Upper lobe of right lung (tissue), 1 donor: ENCODE measurements at regions not wholly inside any gene's neighbourhood (a gene's known extent, or its start where the extent isn't known, plus 50 kb on each side); places are given as distances from the start of the nearest gene placed in this dataset.
A peak's percentile ranks its signal among the peaks of the same experiment; 100 is the strongest.

Experiments
- ATAC-seq: fragments of 200-7000 bp; cut with Tn5 transposase; one replicate; pipeline ENCODE4 v1.9.1; 2020; ENCODE audit warnings: mild to moderate bottlenecking, moderate library complexity
- DNase-seq: peaks from one replicate; pipeline ENCODE4 v3.0.0-alpha.2; 2020
- H3K27ac ChIP-seq: fragments of 200-600 bp; one replicate; pipeline ENCODE4 v1.8.0; 2022
- H3K27me3 ChIP-seq: fragments of 200-600 bp; one replicate; pipeline ENCODE4 v1.8.0; 2022; ENCODE audit warnings: mild to moderate bottlenecking
- H3K36me3 ChIP-seq: fragments of 200-600 bp; one replicate; pipeline ENCODE4 v1.8.0; 2022
- H3K4me1 ChIP-seq: fragments of 200-600 bp; one replicate; pipeline ENCODE4 v1.8.0; 2022
- H3K4me3 ChIP-seq: fragments of 200-600 bp; one replicate; pipeline ENCODE4 v1.8.0; 2022; ENCODE audit warnings: mild to moderate bottlenecking
- H3K9me3 ChIP-seq: fragments of 200-600 bp; one replicate; pipeline ENCODE4 v1.8.0; 2022
- intact Hi-C: fragments of 100-400 bp; cut with DNase I; formaldehyde crosslinking; loops from one replicate; pipeline ENCODE4 v1.11.0; 2022
- TF ChIP-seq, protein P1 (sequence below): fragments of 200-600 bp; IDR thresholded peaks from one replicate; pipeline ENCODE4 v1.8.0; 2022; ENCODE audit warnings: antibody characterized with exemption
- donor health status: DM: no; HTN: yes; CAD: no; lungs with severe emphysema.

DNA sequence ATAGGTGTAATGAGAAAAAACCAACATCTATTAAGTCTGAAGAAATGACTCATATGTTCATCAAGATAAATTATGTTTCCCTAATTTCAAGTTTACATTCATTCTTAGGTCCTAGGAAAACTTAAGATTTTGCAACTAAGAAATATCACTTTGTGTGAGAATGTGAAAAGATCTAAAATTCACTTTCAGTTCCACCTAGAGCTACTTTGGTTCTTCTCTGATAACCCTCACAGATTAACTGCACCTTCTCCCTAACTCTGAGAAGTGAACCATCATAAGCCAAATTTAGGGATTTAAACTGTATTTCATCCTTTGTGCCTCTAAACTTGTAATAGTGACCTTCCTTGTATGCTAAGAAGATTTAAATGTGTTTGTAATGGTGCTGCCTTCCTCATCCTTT is 213.0 kb downstream of the FRK start:
- no peak for ATAC-seq
- Histone ChIP-seq H3K9me3 (no peaks in the 10 kb centered on the region), H3K4me3 (no peak overlapping the region), H3K27ac (no peak overlapping the region), H3K27me3 (no peaks in the 10 kb centered on the region), H3K36me3 (no peaks in the 10 kb centered on the region), H3K4me1 (no peaks in the 10 kb centered on the region)
- TF ChIP-seq, protein P1, sequence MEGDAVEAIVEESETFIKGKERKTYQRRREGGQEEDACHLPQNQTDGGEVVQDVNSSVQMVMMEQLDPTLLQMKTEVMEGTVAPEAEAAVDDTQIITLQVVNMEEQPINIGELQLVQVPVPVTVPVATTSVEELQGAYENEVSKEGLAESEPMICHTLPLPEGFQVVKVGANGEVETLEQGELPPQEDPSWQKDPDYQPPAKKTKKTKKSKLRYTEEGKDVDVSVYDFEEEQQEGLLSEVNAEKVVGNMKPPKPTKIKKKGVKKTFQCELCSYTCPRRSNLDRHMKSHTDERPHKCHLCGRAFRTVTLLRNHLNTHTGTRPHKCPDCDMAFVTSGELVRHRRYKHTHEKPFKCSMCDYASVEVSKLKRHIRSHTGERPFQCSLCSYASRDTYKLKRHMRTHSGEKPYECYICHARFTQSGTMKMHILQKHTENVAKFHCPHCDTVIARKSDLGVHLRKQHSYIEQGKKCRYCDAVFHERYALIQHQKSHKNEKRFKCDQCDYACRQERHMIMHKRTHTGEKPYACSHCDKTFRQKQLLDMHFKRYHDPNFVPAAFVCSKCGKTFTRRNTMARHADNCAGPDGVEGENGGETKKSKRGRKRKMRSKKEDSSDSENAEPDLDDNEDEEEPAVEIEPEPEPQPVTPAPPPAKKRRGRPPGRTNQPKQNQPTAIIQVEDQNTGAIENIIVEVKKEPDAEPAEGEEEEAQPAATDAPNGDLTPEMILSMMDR = no peak
- DNase-seq = no peak
- intact Hi-C loops = no loop called here

DNA sequence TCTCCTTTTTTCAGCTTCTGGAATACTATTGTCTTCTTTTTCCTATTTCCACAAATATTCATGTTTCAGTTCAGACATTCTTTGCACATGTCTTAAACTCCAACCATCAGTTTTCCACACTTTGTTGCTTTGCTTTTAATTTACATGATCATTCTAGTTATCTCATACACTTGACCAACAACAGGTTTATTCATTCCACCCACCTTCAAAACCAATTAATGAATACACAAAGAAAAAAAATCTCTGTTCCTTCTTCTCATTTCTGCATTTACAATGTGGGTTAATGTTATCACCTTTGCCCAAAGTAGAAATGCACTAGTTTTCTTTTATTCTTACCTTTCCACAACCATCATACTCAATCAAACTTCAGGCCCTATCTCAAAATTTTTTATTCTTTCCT is 216.7 kb downstream of the FRK start:
- no peaks in the 10 kb centered on the region for H3K9me3 ChIP-seq
- intact Hi-C loops = no loop called here
- no peaks in the 10 kb centered on the region for H3K4me1 ChIP-seq
- H3K27ac ChIP-seq = no peak overlapping the region
- ATAC-seq (no peak), DNase-seq (no peak)
- TF ChIP-seq, protein P1 = no peak
- no peaks in the 10 kb centered on the region for H3K27me3 ChIP-seq
- H3K4me3 ChIP-seq = no peak overlapping the region
- no peaks in the 10 kb centered on the region for H3K36me3 ChIP-seq

DNA sequence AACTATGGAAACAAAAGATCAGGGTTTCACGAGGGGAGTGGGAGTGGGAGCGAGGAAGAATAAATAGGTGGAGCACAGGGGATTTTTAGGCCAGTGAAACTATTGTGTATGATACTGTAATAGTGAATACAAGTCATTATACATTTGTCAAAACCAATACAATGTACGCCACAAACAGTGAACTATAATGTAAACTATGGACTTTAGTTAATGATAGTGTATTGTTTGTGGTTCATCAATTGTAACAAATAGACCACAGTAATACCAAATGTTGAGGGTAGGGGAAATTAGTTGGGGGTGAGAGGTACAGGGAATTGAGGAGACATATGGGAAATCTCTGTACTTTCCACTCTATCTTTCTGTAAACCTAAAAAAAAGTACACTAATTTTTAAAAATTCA is 218.4 kb downstream of the FRK start:
- Histone ChIP-seq H3K9me3 (no peaks in the 10 kb centered on the region), H3K36me3 (no peaks in the 10 kb centered on the region), H3K27ac (no peak overlapping the region), H3K4me1 (no peaks in the 10 kb centered on the region), H3K27me3 (no peaks in the 10 kb centered on the region), H3K4me3 (no peak overlapping the region)
- TF ChIP-seq, protein P1 = no peak
- DNase-seq (no peak), ATAC-seq (no peak)
- intact Hi-C loops = no loop called here

DNA sequence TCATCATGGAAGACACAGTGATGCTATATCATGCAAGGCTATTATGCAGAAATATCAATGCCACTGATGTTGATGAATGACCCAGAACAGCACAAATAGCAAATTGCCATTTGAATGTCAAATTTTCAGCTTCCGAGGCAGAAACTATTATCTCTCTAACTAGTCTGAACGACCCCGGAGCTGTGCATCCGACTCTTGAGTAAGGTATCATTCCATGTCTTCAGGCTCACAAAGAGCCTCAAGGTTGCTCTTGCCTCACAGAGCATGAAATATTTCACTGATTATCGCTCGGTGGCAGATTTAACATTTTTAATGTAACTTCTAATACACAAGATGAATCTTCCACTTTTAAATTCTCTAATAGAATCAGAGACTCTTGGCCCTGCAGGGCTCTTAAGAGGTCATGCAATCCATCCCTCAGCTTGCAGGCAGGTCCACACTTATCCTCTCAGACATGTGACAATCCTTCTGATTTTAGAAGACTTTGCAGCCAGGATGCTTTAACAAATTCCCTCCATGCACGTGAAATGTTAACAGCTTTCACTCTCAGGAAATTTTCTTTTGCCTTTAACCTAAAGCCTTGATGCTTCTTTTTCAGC is 221.0 kb downstream of the FRK start:
- H3K27ac ChIP-seq = no peak overlapping the region
- DNase-seq (no peak), ATAC-seq (no peak)
- TF ChIP-seq, protein P1 = no peak
- H3K4me1 ChIP-seq = no peaks in the 10 kb centered on the region
- H3K27me3 ChIP-seq = no peaks in the 10 kb centered on the region
- no peak overlapping the region for H3K4me3 ChIP-seq
- H3K9me3 ChIP-seq = no peaks in the 10 kb centered on the region
- no peaks in the 10 kb centered on the region for H3K36me3 ChIP-seq
- intact Hi-C loops = no loop called here

DNA sequence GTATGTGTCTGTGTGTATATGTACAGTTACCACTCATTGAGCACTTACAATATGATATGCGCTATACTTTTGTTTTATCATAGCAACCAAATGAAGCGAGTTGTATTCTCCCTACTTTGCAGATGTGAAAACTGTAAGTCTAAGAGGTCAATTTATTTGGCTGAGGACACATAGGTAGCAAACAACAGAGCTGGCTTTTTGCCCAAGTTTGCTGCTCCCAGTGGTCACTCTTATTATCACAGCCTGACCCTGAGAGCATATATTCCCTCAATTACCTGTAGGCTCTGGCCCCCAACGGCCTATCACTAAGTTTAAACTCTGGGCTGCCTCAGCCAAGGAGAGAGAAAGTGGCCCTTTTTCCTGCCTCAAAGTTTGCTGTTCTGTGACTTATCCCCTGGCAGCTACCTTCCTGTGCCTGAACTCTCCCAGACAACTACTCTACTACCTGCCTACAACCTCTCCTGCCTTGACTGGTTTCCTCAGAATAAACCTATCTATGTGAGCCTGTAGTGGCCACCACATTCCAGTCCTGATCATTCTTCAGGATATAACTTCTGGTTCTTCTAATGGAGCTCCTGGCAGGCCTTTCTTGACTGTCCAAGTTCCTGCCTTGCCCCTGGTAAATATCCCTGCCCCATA is 221.8 kb downstream of the FRK start:
- no peak overlapping the region for H3K4me3 ChIP-seq
- H3K36me3 ChIP-seq = no peaks in the 10 kb centered on the region
- H3K27ac ChIP-seq = no peak overlapping the region
- ATAC-seq (peak; percentile 31), DNase-seq (no peak)
- intact Hi-C loops = no loop called here
- H3K27me3 ChIP-seq = no peaks in the 10 kb centered on the region
- H3K4me1 ChIP-seq = no peaks in the 10 kb centered on the region
- no peaks in the 10 kb centered on the region for H3K9me3 ChIP-seq
- TF ChIP-seq, protein P1 = peak; percentile 29
